Mesodermal cell (in vitro differentiated cells): ENCODE measurements at regions not wholly inside any gene's neighbourhood (a gene's known extent, or its start where the extent isn't known, plus 50 kb on each side); places are given as distances from the start of the nearest gene placed in this dataset.
"Not testable (repeated sequence)": the region's sequence is repeated elsewhere in the genome, so short reads cannot be mapped to it uniquely, and the experiment has no call there.

Source experiments
- H3K27ac ChIP-seq: 2 replicates; pipeline ENCODE4 v1.7.0; 2013; ENCODE audit warnings: mild to moderate bottlenecking, low read depth, low read length, moderate library complexity; ENCODE audit not compliant: severe bottlenecking
- H3K36me3 ChIP-seq: 2 replicates; pipeline ENCODE4 v1.7.1; 2013; ENCODE audit warnings: mild to moderate bottlenecking, low read length, moderate library complexity; ENCODE audit not compliant: control insufficient read depth, insufficient read depth
- H3K4me1 ChIP-seq: one replicate; pipeline ENCODE4 v1.7.1; 2013; ENCODE audit warnings: mild to moderate bottlenecking, low read length; ENCODE audit not compliant: insufficient read depth, control insufficient read depth, poor library complexity, severe bottlenecking
- H3K4me3 ChIP-seq: 2 replicates; pipeline ENCODE4 v1.7.0; 2013; ENCODE audit warnings: low read length, control low read depth, mild to moderate bottlenecking; ENCODE audit not compliant: insufficient read depth, poor library complexity, severe bottlenecking; ENCODE audit errors: extremely low read depth
- H3K9me3 ChIP-seq: 2 replicates; pipeline ENCODE4 v1.7.1; 2013; ENCODE audit warnings: mild to moderate bottlenecking, low read length, moderate library complexity; ENCODE audit not compliant: control insufficient read depth
- WGBS, 2 experiments: methylation state at CpG; one replicate each; pipeline ENCODE4 v1.1.5; 2013; ENCODE audit warnings: missing lambda C conversion rate in 2 of 2; ENCODE audit not compliant: insufficient coverage in 2 of 2; 5-methylcytosine and 5-hydroxymethylcytosine counted together

- Histone ChIP-seq H3K27ac (no peak overlapping the region), H3K4me1 (no peaks in the 10 kb centered on the region), H3K4me3 (no peak overlapping the region), H3K9me3 (no peaks in the 10 kb centered on the region), H3K36me3 (no peaks in the 10 kb centered on the region)
- WGBS, 2 experiments: 86% methylated on average over 1 of the region's 2 CpGs; no CpG with 5 or more reads in 1 of the 2 experiments
Observed at GRCh38 chr7:115289971-115290370, 368.1 kb downstream of the MDFIC start.

DNA sequence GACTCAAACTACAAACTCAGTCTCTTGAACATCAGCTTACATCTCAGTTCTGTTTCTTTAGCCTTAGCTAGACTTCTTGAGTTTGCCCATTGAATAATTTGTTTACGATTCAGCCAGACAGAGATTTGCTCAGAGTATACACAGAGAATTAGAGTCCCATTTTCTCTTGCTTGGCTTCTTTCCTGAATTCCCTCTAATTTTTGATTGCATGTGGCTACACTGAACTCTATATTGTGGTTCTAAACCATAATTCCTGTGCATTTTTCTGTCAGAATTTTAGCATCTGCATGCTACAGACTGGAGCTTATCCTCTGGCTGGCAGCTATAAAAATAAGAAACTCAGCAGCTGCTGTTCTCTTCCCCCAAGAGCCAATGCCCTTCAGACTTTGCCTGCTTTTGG, 354.9 kb downstream of the MDFIC start:
- Histone ChIP-seq H3K36me3 (no peaks in the 10 kb centered on the region), H3K9me3 (no peaks in the 10 kb centered on the region), H3K4me3 (no peak overlapping the region), H3K4me1 (peaks cover 2% of the 10 kb centered on the region), H3K27ac (no peak overlapping the region)
- 83 to 100% methylated on average over 1 of the region's 1 CpG for WGBS, 2 experiments

DNA sequence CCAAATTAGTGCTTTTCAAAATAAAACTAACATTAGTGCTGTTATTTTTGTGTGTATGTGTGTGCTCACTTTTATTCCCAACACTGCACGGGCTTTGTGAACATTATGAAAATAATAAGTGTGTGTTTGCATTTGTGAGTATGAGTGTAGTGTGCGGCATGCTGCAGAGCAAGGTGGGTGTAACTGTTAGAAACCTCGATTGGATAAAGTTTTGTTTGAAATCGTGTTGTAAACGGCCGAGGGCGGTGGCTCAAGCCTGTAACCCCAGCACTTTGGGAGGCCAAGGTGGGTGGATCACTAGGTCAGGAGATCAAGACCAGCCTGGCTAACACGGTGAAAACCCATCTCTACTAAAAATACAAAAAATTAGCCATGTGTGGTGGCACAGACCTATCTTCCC, 352.0 kb downstream of the MDFIC start:
- not testable (repeated sequence) for H3K27ac ChIP-seq

GRCh38 chr7:115273139-115273772, 351.4 kb downstream of the MDFIC start:
- Histone ChIP-seq H3K27ac (no peak overlapping the region), H3K4me1 (peaks cover 4% of the 10 kb centered on the region), H3K36me3 (no peaks in the 10 kb centered on the region), H3K4me3 (no peak overlapping the region), H3K9me3 (no peaks in the 10 kb centered on the region)
- 86% methylated on average over 1 of the region's 1 CpG; no CpG with 5 or more reads in 1 of the 2 experiments for WGBS, 2 experiments

More for the DNA sequence above, 352.0 kb downstream of the MDFIC start:
- H3K36me3 ChIP-seq, H3K4me3 ChIP-seq, H3K4me1 ChIP-seq, H3K9me3 ChIP-seq: not testable (repeated sequence)
- 99 to 100% methylated on average over 4 to 7 of the region's 8 CpGs for WGBS, 2 experiments

GRCh38 chr7:115271332-115272235, 349.7 kb downstream of the MDFIC start:
- H3K9me3 ChIP-seq: no peaks in the 10 kb centered on the region
- H3K27ac ChIP-seq: no peak overlapping the region
- no peaks in the 10 kb centered on the region for H3K36me3 ChIP-seq
- H3K4me3 ChIP-seq: no peak overlapping the region
- 100% methylated on average over 1 of the region's 4 CpGs; no CpG with 5 or more reads in 1 of the 2 experiments for WGBS, 2 experiments
- peaks cover 4% of the 10 kb centered on the region for H3K4me1 ChIP-seq

GRCh38 chr7:115269486-115269885, 347.6 kb downstream of the MDFIC start:
- no peak overlapping the region for H3K4me3 ChIP-seq
- H3K4me1 ChIP-seq: peaks cover 4% of the 10 kb centered on the region
- 86 to 100% methylated on average over 1 of the region's 1 CpG for WGBS, 2 experiments
- no peak overlapping the region for H3K27ac ChIP-seq
- no peaks in the 10 kb centered on the region for H3K36me3 ChIP-seq
- H3K9me3 ChIP-seq: no peaks in the 10 kb centered on the region

- no peaks in the 10 kb centered on the region for H3K9me3 ChIP-seq
- H3K27ac ChIP-seq: no peak overlapping the region
- H3K4me3 ChIP-seq: no peak overlapping the region
- H3K36me3 ChIP-seq: no peaks in the 10 kb centered on the region
- peaks cover 4% of the 10 kb centered on the region for H3K4me1 ChIP-seq
Observed at GRCh38 chr7:115267503-115267902, 345.6 kb downstream of the MDFIC start.

GRCh38 chr7:115260381-115260780, 338.5 kb downstream of the MDFIC start:
- H3K36me3 ChIP-seq: no peaks in the 10 kb centered on the region
- no peaks in the 10 kb centered on the region for H3K9me3 ChIP-seq
- no peak overlapping the region for H3K27ac ChIP-seq
- no peaks in the 10 kb centered on the region for H3K4me1 ChIP-seq
- WGBS, 2 experiments: no CpG with 5 or more reads among the region's 2 CpGs
- H3K4me3 ChIP-seq: no peak overlapping the region

DNA sequence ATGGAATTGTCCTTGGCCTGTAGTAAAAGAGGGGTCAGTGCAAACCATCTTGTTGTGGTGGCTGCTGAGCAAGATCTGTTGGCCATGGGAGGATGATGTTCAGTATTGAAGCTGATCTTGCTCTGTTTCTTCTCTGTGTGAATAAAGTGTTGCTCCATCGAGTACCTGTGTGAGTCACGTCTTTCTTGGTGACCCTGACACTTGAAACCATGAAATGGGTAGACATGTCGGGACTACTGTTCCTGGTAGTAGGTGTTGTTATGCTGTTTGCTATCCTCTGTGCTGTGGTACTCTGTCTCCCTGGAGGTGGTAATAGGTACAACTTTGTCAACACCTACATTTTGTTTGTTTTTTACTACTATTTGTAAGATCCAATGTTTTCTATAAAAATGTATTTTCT, 330.6 kb downstream of the MDFIC start:
- H3K27ac ChIP-seq: no peak overlapping the region
- 80 to 96% methylated on average over 1 to 3 of the region's 3 CpGs for WGBS, 2 experiments
- H3K36me3 ChIP-seq: no peaks in the 10 kb centered on the region
- H3K9me3 ChIP-seq: no peaks in the 10 kb centered on the region
- H3K4me3 ChIP-seq: no peak overlapping the region
- H3K4me1 ChIP-seq: peaks cover 2% of the 10 kb centered on the region

- Histone ChIP-seq H3K36me3 (no peaks in the 10 kb centered on the region), H3K27ac (no peak overlapping the region), H3K9me3 (no peaks in the 10 kb centered on the region), H3K4me1 (peaks cover 2% of the 10 kb centered on the region), H3K4me3 (no peak overlapping the region)
- WGBS, 2 experiments: no CpG with 5 or more reads among the region's 1 CpG
Observed at GRCh38 chr7:115249080-115249479, 327.2 kb downstream of the MDFIC start.

- no peaks in the 10 kb centered on the region for H3K9me3 ChIP-seq
- no peak overlapping the region for H3K4me3 ChIP-seq
- H3K27ac ChIP-seq: no peak overlapping the region
- no CpG with 5 or more reads among the region's 1 CpG for WGBS, 2 experiments
- H3K36me3 ChIP-seq: no peaks in the 10 kb centered on the region
- H3K4me1 ChIP-seq: no peaks in the 10 kb centered on the region
Observed at GRCh38 chr7:115241151-115241550, 319.3 kb downstream of the MDFIC start.
